Right lobe of liver (tissue), 4 donors: ENCODE measurements at regions not wholly inside any gene's neighbourhood (a gene's known extent, or its start where the extent isn't known, plus 50 kb on each side); places are given as distances from the start of the nearest gene placed in this dataset.

Experiments
- CTCF ChIP-seq, 4 donors: fragments of 200-600 bp in 3 of 4; fragments of 450-650 bp in 1 of 4; IDR thresholded peaks; one replicate each; pipeline versions ENCODE4 v1.5.1 to v1.8.0; 2016 to 2022; ENCODE audit warnings: antibody characterized with exemption in 4 of 4, mild to moderate bottlenecking in 2 of 4
- POLR2A ChIP-seq: fragments of 450-650 bp; IDR thresholded peaks from one replicate; pipeline ENCODE4 v1.6.1; 2017; ENCODE audit warnings: antibody characterized with exemption, mild to moderate bottlenecking
- donor health status: DM: no; HTN: no; CAD: no.
- donor health status: DM: no; HTN: no; CAD: no.
- donor health status: DM: no; HTN: yes; CAD: no.

- no peak for TF ChIP-seq CTCF (IDR thresholded peaks at IDR 0.05)
- TF ChIP-seq POLR2A, result no peak
Observed at GRCh38 chr12:30863839-30864238, 62.7 kb upstream of the TSPAN11 start.
